ENCODE measurements at regions not wholly inside any gene's neighbourhood (a gene's known extent, or its start where the extent isn't known, plus 50 kb on each side); places are given as distances from the start of the nearest gene placed in this dataset.

GRCh38 chr6:120924214-120924613, 410.1 kb downstream of the TBC1D32 start:
- no peak for DNase-seq

GRCh38 chr6:120918137-120918536, 416.1 kb downstream of the TBC1D32 start:
- no peak for DNase-seq

GRCh38 chr6:120916844-120917243, 417.4 kb downstream of the TBC1D32 start:
- no peak for DNase-seq

GRCh38 chr6:120913486-120913885, 420.8 kb downstream of the TBC1D32 start:
- no peak for DNase-seq

GRCh38 chr6:120908767-120909166, 425.5 kb downstream of the TBC1D32 start:
- DNase-seq, result no peak

- no peak for DNase-seq
Measured at GRCh38 chr6:120903836-120904235, 430.4 kb downstream of the TBC1D32 start.

GRCh38 chr6:120899932-120900331, 434.3 kb downstream of the TBC1D32 start:
- no peak for DNase-seq

GRCh38 chr6:120894077-120894476, 440.2 kb downstream of the TBC1D32 start:
- DNase-seq, result no peak

GRCh38 chr6:120876931-120877330, 457.3 kb downstream of the TBC1D32 start:
- DNase-seq, result no peak

GRCh38 chr6:120876424-120876823, 457.9 kb downstream of the TBC1D32 start:
- DNase-seq, result no peak

GRCh38 chr6:120875900-120876299, 458.4 kb downstream of the TBC1D32 start:
- no peak for DNase-seq

- DNase-seq, result no peak
Measured at GRCh38 chr6:120874422-120874821, 459.9 kb downstream of the TBC1D32 start.

GRCh38 chr6:120873125-120873865, 461.0 kb downstream of the TBC1D32 start:
- no peak for DNase-seq

GRCh38 chr6:120872262-120872578, 462.1 kb downstream of the TBC1D32 start:
- peak; percentile 28 for DNase-seq

- no peak for DNase-seq
Measured at GRCh38 chr6:120871416-120872261, 462.6 kb downstream of the TBC1D32 start.

- no peak for DNase-seq
Measured at GRCh38 chr6:120869397-120869796, 464.9 kb downstream of the TBC1D32 start.

- no peak for DNase-seq
Measured at GRCh38 chr6:120857422-120857821, 476.9 kb downstream of the TBC1D32 start.

GRCh38 chr6:120854583-120854982, 479.7 kb downstream of the TBC1D32 start:
- DNase-seq, result no peak

- DNase-seq, result no peak
Measured at GRCh38 chr6:120853489-120853888, 480.8 kb downstream of the TBC1D32 start.

GRCh38 chr6:120852293-120852849, 481.9 kb downstream of the TBC1D32 start:
- DNase-seq, result no peak

GRCh38 chr6:120826253-120826652, 508.0 kb downstream of the TBC1D32 start:
- no peak for DNase-seq

- no peak for DNase-seq
Measured at GRCh38 chr6:120816794-120817193, 517.5 kb downstream of the TBC1D32 start.

- DNase-seq, result no peak
Measured at GRCh38 chr6:120805276-120805675, 529.0 kb downstream of the TBC1D32 start.

- no peak for DNase-seq
Measured at GRCh38 chr6:120804612-120805011, 529.7 kb downstream of the TBC1D32 start.
